Head of caudate nucleus (tissue), 42 donors: ENCODE measurements at regions not wholly inside any gene's neighbourhood (a gene's known extent, or its start where the extent isn't known, plus 50 kb on each side); places are given as distances from the start of the nearest gene placed in this dataset.
A peak's percentile ranks its signal among the peaks of the same experiment; 100 is the strongest.
"Not testable (repeated sequence)": the region's sequence is repeated elsewhere in the genome, so short reads cannot be mapped to it uniquely, and the experiment has no call there.

ENCODE experiments used
- DNase-seq, 42 donors: peaks; one replicate each; pipeline versions ENCODE4 v3.0.0 to v3.0.0-alpha.2; 2020 to 2021; ENCODE audit warnings: mixed read lengths in 7 of 42
- intact Hi-C: fragments of 100-400 bp; cut with DNase I; formaldehyde crosslinking; loops from one replicate; pipeline ENCODE4 v1.15.0; 2022

DNA sequence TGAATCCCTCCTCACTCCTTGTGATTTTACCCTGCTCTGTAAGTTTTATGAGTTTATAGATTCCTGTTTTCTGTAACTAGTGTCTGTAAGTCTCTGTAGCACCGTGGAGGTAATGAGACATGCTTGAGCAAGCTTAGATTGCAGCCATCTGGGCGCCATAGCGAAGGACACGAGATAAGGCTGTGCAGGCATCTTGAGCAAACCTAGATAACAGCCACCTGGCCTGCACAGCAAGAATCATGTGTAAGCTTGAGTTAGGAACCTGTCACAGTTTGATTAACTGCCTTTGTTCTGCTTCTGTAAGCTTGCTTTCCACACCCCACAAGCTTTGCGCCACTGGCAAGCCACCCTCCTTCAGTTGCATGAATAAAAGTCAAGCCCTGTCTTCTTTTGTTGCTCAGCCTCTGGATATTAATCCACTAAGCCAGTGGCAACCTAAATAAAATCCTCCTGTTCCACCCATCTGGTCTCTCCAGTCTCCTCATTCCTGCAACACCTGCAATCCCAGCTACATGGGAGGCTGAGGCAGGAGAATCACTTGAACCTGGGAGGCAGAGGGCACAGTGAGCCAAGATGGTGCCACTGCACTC, 270.6 kb upstream of the RGPD4 start:
- intact Hi-C loops = no loop called here
- no peak for DNase-seq

DNA sequence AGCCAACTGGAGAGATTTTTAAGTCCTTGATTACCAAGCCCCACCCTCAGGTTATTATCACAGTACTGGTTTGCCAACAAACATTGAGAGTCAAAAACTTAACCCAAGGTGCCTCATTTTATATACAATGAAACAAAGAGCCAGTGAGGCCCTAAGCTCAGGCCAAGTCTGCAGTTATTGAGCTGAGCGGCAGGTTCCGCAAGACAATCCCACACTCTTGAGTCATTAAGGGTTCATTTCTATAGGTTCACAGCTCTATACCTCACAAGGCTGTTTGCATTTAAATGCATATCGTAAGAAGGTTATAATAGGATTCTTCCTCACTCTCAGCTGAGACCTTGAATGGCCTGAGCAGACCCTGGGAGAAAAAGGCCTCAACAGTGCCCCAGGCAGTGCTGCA, 268.4 kb upstream of the RGPD4 start:
- intact Hi-C loops = no loop called here
- DNase-seq = no peak

GRCh38 chr2:107569496-107569895, 257.2 kb upstream of the RGPD4 start:
- DNase-seq = no peak
- intact Hi-C loops = no loop called here

GRCh38 chr2:107570876-107571275, 255.8 kb upstream of the RGPD4 start:
- no peak for DNase-seq
- intact Hi-C loops = no loop called here

DNA sequence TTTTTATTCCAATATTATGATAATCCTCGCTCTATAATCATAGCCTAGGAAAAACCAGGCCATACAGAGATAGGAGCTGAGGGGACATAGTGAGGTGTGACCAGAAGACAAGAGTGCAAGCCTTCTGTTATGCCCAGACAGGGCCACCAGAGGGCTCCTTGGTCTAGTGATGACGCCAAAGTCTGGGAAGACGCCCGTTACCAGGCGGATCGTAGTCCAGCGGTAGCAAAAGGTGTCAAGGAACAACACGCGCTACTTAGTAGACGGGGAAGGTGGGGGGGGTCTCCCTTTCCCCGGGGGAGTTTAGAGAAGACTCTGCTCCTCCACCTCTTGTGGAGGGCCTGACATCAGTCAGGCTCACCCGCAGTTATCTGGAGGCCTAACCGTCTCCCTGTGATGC, 253.8 kb upstream of the RGPD4 start:
- DNase-seq = peak in 9 of 42 donors; percentile 14 to 49 (median 25)
- intact Hi-C loops = not testable (repeated sequence)

GRCh38 chr2:107576991-107577390, 249.7 kb upstream of the RGPD4 start:
- intact Hi-C loops = no loop called here
- no peak for DNase-seq

DNA sequence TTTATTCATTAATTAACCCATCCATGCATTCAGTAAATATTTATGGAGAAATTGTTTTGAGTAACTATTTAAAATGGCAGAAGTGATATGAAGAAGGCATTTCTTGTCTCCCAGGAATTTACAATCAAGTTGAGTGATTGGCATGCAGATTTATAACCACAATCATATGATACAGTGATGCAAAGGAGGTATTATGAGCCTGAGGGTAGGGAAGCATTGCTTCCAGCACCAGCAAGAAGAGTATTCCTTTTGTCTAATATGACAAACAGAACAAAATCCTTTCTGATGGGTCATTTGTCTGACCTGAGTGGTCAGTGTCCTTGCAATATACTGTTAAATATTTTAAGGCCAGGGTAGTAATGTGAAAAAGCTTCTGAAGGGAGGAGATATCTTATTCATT, 244.2 kb upstream of the RGPD4 start:
- intact Hi-C loops = no loop called here
- DNase-seq = no peak

DNA sequence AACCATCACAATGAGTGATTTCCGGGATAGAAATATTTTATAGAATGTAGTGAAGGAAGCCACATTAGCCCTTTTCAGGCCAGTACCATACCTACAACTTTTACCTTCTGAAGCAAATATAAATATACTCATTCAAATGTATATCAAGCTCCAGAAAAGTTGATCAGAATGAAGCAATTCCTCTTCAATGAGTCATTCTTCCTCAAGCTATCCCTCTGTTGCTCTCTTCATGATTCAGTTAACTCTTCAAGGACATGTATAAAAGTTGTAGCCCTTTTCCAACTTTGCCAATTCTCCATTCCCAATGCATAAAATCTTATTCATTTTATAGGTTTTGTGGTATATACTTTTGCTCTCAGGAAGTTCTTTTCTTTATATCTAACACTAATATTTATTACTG, 242.1 kb upstream of the RGPD4 start:
- DNase-seq = no peak
- intact Hi-C loops = no loop called here

GRCh38 chr2:107585851-107586250, 240.8 kb upstream of the RGPD4 start:
- no peak for DNase-seq
- intact Hi-C loops = no loop called here

DNA sequence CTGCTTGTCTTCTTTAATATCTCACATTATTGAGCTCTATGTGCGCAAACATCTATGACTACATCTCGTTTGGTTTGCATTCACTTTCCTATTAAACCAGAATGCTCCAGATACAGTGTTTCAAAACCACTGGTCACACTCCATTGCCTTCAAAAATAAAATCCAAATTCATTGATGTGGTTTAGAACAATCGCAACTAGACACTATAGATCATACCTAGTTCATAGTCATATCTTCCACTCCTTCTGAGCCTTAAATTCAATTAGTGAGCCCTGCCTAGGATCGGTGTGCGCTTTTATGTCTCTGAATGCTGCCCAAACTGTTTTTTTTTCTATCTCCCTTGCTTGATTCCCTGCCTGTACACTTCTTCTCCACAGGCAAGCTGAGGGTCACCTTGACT, 238.5 kb upstream of the RGPD4 start:
- intact Hi-C loops = no loop called here
- no peak for DNase-seq

GRCh38 chr2:107589079-107589491, 237.6 kb upstream of the RGPD4 start:
- no peak for DNase-seq
- intact Hi-C loops = no loop called here

GRCh38 chr2:107591561-107592279, 235.0 kb upstream of the RGPD4 start:
- intact Hi-C loops = no loop called here
- DNase-seq = no peak

GRCh38 chr2:107592280-107592624, 234.4 kb upstream of the RGPD4 start:
- no peak for DNase-seq
- intact Hi-C loops = no loop called here

- intact Hi-C loops = no loop called here
- DNase-seq = peak in 5 of 42 donors; percentile 22 to 60 (median 31)
Observed at GRCh38 chr2:107595285-107595684, 231.4 kb upstream of the RGPD4 start.

- intact Hi-C loops = no loop called here
- peak in 2 of 42 donors; percentile 21 to 33 for DNase-seq
Observed at GRCh38 chr2:107595749-107596148, 230.9 kb upstream of the RGPD4 start.

DNA sequence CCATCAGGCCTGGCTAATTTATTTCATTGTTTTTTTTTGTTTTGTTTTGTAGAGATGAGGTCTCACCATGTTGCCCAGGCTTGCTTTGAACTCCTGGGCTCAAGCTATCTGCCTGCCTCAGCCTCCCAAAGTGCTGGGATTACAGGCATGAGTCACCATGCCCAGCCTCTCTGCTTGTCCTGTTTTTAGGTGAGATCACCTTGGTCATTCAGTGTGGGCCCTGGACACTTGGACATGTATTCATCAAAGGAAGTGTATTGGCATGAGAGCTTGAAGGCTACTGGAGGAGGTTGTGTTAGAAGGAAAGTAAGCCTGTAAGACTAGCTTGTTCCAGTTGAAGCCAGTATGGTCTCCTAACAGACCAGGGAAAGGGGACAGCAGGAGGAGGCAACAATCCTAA, 229.2 kb upstream of the RGPD4 start:
- intact Hi-C loops = no loop called here
- no peak for DNase-seq

GRCh38 chr2:107602801-107603200, 223.9 kb upstream of the RGPD4 start:
- intact Hi-C loops = no loop called here
- DNase-seq = no peak

GRCh38 chr2:107607054-107607453, 219.6 kb upstream of the RGPD4 start:
- intact Hi-C loops = no loop called here
- DNase-seq = peak in 7 of 42 donors; percentile 9 to 62 (median 25)

DNA sequence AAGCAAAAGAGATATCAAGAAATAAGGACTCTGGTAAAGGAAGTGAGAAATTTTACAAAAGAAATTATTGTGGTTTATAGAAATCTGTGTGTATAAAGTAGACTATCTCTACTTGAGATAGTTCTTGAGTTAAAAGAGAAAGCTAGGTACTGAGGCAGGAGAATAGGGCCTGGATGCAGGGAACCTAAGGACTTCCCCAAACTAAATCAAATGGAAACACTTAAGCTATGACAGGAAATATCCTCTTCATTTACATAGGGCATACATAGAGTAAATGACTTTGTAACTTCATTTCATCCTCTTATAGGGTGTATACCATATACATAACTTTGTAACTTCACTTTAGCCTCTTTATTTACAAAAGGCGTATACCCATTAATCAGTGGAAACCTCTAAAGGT, 219.2 kb upstream of the RGPD4 start:
- no peak for DNase-seq
- intact Hi-C loops = no loop called here

DNA sequence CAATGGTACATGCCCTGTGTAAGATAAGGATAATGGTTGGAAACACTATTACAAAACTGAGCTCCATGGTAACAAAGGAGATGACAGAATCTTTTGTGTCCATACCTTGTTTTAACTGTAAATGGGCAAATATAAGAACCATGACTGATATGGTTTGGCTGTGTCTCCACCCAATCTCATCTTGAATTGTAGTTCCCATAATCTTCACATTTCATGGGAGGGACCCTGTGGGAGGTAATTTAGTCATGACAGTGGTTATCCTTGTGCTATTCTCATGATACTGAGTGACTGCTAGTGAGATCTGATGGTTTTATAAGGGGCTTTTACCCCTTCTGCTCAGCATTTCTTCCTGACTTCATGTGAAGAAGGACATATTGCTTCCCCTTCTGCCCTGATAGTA, 211.7 kb upstream of the RGPD4 start:
- DNase-seq = no peak

DNA sequence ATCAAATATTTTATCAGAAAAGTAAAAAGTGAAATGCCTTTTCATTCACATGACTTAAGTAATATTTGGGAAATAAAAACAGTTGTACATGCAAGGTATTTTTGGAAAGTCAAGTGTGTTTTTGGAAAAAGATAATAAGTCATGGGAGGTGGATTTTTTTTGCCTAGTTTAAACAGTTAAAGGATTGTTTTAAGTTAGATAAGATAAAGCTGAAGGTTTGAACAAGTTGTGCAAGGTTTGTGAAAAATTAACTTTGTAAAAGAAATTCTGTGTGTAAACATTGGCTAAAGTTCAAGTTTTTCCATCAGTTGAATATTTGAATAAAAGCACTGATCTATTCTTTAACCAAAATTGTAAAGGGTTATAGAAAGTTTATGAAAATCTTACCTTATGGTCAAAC, 207.9 kb upstream of the RGPD4 start:
- DNase-seq = no peak
- intact Hi-C loops = no loop called here

More for the DNA sequence above, 211.7 kb upstream of the RGPD4 start:
- intact Hi-C loops = no loop called here
